ENCODE measurements at regions not wholly inside any gene's neighbourhood (a gene's known extent, or its start where the extent isn't known, plus 50 kb on each side); places are given as distances from the start of the nearest gene placed in this dataset.

- TF ChIP-seq REST (IDR thresholded peaks at IDR 0.05; ENCODE audit: insufficient read depth in 1 of 2, low read depth in 2 of 2, low read length in 2 of 2): no peak
- TF ChIP-seq POLR2AphosphoS5 (IDR thresholded peaks at IDR 0.05; ENCODE audit: low read depth, low read length): no peak
Observed at GRCh38 chr1:193755441-193755840, 569.0 kb upstream of the B3GALT2 start.
